GM10266 (cell line): ENCODE measurements at regions not wholly inside any gene's neighbourhood (a gene's known extent, or its start where the extent isn't known, plus 50 kb on each side); places are given as distances from the start of the nearest gene placed in this dataset.

ENCODE experiments used
- DNase-seq: peaks from one replicate; pipeline ENCODE4 v3.0.0; 2012; ENCODE audit errors: extremely low spot score
- CTCF ChIP-seq: IDR thresholded peaks from 2 replicates; pipeline ENCODE4 v1.5.1; 2012; ENCODE audit warnings: mild to moderate bottlenecking, low read depth; ENCODE audit not compliant: control insufficient read depth, insufficient read depth; ENCODE audit errors: missing control alignments

DNA sequence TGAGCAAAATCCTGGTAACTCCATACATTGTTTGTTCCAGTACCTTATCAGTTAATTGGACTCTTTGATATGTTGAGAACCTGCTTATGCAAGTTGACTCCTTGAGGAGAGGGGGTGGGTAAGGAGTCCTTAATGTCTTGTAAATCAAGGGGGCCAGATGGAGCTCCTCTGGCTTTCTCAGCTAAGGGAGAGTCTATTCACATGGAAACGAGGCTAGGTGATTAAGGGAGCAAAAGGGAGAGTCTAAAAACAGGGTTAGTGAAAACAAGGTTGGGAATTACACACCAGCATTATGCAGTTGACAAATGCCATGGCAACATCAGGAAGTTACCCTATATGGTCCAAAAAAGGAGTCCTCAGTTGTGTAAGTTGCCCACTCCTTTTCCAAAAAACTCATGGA is 372.8 kb upstream of the HSFY2 start:
- no peak for DNase-seq
- no peak for TF ChIP-seq CTCF

DNA sequence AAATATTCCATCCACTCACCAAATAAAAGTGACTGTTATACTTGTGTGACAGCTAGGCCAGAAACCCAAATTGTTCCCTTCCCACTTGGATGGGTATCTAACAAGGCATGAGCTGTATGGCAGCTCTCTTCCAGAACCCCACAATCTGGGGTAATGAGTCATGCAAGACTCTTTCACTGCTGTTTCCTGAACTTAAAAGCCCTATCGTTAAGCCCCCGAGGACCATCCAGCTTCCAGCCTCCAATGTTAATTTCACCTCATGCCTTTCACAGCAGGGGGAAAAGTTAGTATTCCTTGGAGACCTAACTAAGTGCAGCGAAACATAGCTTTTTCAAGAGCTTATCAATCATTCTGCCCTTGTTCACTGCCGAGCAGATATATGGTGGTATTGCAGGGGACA is 368.6 kb upstream of the HSFY2 start:
- DNase-seq = no peak
- no peak for TF ChIP-seq CTCF

DNA sequence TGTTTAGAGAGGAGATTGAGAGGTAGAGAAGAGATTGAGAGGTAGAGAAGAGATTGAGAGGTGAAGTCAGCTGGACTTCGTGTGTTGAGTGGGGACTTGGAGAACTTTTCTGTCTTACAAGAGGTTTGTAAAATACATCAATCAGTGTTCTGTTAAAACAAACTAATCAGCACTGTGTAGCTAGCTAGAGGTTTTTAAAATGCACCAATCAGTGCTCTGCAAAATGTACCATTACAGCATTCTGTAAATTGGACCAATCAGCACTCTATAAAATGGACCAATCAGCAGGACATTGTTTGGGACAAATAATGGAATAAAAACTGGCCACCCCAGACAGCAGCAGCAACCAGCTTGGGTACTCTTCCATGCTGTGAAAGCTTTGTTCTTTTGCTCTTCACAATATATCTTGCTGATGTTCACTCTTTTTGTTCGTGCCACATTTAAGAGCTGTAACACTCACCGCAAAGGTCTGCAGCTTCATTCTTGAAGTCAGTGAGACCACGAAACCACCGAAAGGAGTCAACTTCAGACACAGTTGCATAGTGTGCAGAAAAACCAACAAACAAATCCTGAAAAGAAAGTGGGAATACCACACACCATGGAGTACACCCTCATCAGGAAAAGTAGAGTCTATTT is 366.9 kb upstream of the HSFY2 start:
- TF ChIP-seq CTCF = no peak
- DNase-seq = no peak

GRCh38 chrY:19134426-19134825 is 360.9 kb upstream of the HSFY2 start:
- TF ChIP-seq CTCF = no peak
- DNase-seq = no peak

DNA sequence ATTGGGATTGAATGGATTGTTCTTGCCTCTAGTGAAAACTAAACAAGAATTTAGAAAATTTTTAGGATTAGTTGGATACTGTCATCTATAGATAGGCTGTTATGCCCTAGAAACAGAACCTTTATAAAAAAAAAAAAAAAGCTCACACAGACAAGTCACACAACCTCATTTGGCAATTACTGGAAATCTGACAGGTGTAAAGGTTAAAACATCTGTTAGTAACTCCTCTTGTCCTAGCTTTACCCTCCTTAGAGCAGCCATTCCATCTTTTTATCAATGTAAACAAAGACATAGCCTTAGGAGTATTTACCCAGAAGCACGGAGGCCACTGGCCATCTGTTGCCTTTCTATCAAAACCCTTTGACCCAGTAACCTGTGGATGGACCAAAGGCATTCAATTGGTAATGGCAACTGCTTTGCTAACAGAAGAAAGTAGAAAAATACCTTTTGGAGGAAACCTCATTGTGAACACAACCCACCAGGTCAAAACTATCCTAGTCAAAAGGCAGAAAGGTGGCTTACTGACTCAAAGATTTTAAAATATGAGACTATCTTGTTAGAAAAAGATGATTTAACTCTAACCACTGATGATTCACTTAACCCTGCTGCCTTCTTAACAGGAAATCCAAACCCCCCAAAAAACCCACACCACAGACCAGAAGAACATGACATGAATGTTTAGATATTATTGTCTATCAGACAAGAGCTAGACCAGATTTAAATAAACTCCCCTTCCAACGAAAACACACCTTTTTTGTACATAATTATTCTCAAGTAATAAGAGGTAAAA is 357.2 kb upstream of the HSFY2 start:
- TF ChIP-seq CTCF = no peak
- DNase-seq = no peak

GRCh38 chrY:19126889-19127288 is 353.4 kb upstream of the HSFY2 start:
- no peak for TF ChIP-seq CTCF
- DNase-seq = no peak

DNA sequence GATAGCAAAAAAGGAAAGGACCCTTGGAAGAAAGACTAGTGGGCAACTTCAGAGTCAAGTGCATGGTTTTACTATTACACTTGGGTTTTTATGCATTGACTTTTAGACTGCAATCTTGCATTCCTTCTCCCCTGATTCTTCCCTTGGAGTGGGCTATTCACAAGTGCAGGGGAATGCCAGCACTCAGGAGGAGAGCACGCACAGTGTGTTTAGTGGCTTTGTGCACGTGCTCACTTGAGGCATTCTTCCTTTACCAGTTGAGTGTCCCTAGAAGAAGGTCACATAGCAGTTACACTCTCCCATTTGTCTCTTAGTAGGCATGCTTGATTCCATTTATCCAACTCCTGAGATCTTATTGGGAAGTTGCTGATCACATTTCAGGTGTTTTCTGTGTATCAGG is 351.1 kb upstream of the HSFY2 start:
- DNase-seq = no peak
- no peak for TF ChIP-seq CTCF
